AG04450 (cell line): ENCODE measurements at regions not wholly inside any gene's neighbourhood (a gene's known extent, or its start where the extent isn't known, plus 50 kb on each side); places are given as distances from the start of the nearest gene placed in this dataset.

Experiments
- CTCF ChIA-PET: fragments of 300-600, 350-600 bp; formaldehyde crosslinking; extraction: SDS; loops from one replicate; lab custom pipeline; 2022; ENCODE audit warnings: antibody characterized with exemption, inconsistent platforms; lab: Charles Lee
- POLR2A ChIA-PET: fragments of 350-600 bp; formaldehyde crosslinking; extraction: SDS; loops from one replicate; lab custom pipeline; 2021; ENCODE audit warnings: antibody characterized with exemption, inconsistent platforms; lab: Yijun Ruan, JAX
- DNase-seq: peaks from one replicate; pipeline ENCODE4 v3.0.0-alpha.2; 2011; ENCODE audit warnings: low read depth, low spot score
- H3K27ac ChIP-seq: one replicate; pipeline ENCODE4 v1.5.1; 2012; ENCODE audit warnings: low read depth, low read length, control low read depth
- H3K27me3 ChIP-seq: one replicate; pipeline ENCODE4 v1.6.0; 2012; ENCODE audit warnings: low read length; ENCODE audit not compliant: control insufficient read depth, insufficient read depth
- H3K4me3 ChIP-seq: 2 replicates; pipeline ENCODE4 v1.5.1; 2011; ENCODE audit warnings: mild to moderate bottlenecking, low read depth, low read length, control low read depth
- H3K9me3 ChIP-seq: 2 replicates; pipeline ENCODE4 v1.5.1; 2012; ENCODE audit warnings: low read length; ENCODE audit not compliant: control insufficient read depth, insufficient read depth
- CTCF ChIP-seq: IDR thresholded peaks from 2 replicates; pipeline ENCODE4 v1.5.1; 2011; ENCODE audit warnings: low read depth, low read length, control low read depth, inconsistent platforms

DNA sequence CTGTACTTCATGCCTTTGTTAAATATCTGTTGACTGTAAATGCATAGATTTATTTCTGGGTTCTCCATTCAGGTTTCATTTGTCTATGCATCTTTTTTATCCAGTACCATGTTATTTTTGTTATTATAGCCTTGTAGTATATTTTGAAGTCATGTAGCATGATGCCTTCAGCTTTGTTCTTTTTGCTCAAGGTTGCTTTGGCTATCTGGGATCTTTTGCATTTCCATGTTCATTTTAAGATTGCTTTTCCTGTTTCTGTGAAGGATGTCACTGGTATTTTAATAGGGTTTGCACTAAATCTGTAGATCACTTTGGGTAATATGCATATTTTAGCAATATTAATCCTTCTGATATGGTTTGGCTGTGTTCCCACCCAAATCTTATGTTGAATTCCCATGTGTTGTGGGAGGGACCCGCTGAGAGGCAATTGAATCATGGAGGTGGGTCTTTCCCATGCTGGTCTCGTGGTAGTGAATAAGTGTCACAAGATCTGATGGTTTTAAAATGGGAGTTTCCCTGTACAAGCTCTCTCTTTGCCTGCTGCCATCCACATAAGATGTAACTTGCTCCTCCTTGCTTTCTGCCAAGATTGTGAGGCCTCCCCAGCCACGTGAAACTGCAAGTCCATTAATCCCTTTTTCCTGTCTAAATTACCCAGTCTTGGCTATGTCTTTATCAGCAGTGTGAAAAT, 302.8 kb upstream of the SEMA3C start:
- H3K4me3 ChIP-seq, result no peak overlapping the region
- H3K9me3 ChIP-seq, result 0 out of 2 replicates have a peak, but pooled peaks cover 6% of the 10 kb centered on the region
- CTCF ChIA-PET, result no interaction called here
- no peak for TF ChIP-seq CTCF
- POLR2A ChIA-PET, result no interaction called here
- no peak overlapping the region for H3K27ac ChIP-seq
- H3K27me3 ChIP-seq, result no peaks in the 10 kb centered on the region
- DNase-seq, result no peak

- POLR2A ChIA-PET, result no interaction called here
- DNase-seq, result no peak
- no peaks in the 10 kb centered on the region for H3K27me3 ChIP-seq
- CTCF ChIA-PET, result no interaction called here
- H3K9me3 ChIP-seq, result 0 out of 2 replicates have a peak, but pooled peaks cover 6% of the 10 kb centered on the region
- no peak overlapping the region for H3K27ac ChIP-seq
- H3K4me3 ChIP-seq, result no peak overlapping the region
- TF ChIP-seq CTCF, result no peak
These were observed 299.7 kb upstream of the SEMA3C start for GRCh38 chr7:81218480-81219106.

- no peak for DNase-seq
- ChIA-PET POLR2A (no interaction called here), CTCF (no interaction called here)
- Histone ChIP-seq H3K27me3 (no peaks in the 10 kb centered on the region), H3K4me3 (no peak overlapping the region), H3K27ac (no peak overlapping the region), H3K9me3 (no peaks in the 10 kb centered on the region)
- no peak for TF ChIP-seq CTCF
These were observed 294.5 kb upstream of the SEMA3C start for GRCh38 chr7:81213394-81213793.

GRCh38 chr7:81211934-81212320, 293.1 kb upstream of the SEMA3C start:
- no peaks in the 10 kb centered on the region for H3K9me3 ChIP-seq
- TF ChIP-seq CTCF, result no peak
- ChIA-PET POLR2A (no interaction called here), CTCF (no interaction called here)
- H3K27ac ChIP-seq, result no peak overlapping the region
- no peak overlapping the region for H3K4me3 ChIP-seq
- no peak for DNase-seq
- H3K27me3 ChIP-seq, result no peaks in the 10 kb centered on the region

GRCh38 chr7:81211204-81211933, 292.5 kb upstream of the SEMA3C start:
- ChIA-PET POLR2A (no interaction called here), CTCF (no interaction called here)
- Histone ChIP-seq H3K4me3 (no peak overlapping the region), H3K9me3 (no peaks in the 10 kb centered on the region), H3K27ac (no peak overlapping the region), H3K27me3 (no peaks in the 10 kb centered on the region)
- TF ChIP-seq CTCF, result no peak
- no peak for DNase-seq
